GM23248 (cell line): ENCODE measurements at regions not wholly inside any gene's neighbourhood (a gene's known extent, or its start where the extent isn't known, plus 50 kb on each side); places are given as distances from the start of the nearest gene placed in this dataset.

Experiments
- EZH2 ChIP-seq: fragments of 200-600 bp; sonication (generic); IDR thresholded peaks from 2 replicates; pipeline ENCODE4 v1.6.1; 2018; ENCODE audit warnings: antibody characterized with exemption, mild to moderate bottlenecking; ENCODE audit not compliant: insufficient read depth, poor library complexity, severe bottlenecking
- EZH2phosphoT487 ChIP-seq: fragments of 200-600 bp; sonication (generic); IDR thresholded peaks from 2 replicates; pipeline ENCODE4 v1.6.1; 2018; ENCODE audit warnings: antibody characterized with exemption, moderate library complexity, mild to moderate bottlenecking, low read depth; ENCODE audit not compliant: insufficient read depth

DNA sequence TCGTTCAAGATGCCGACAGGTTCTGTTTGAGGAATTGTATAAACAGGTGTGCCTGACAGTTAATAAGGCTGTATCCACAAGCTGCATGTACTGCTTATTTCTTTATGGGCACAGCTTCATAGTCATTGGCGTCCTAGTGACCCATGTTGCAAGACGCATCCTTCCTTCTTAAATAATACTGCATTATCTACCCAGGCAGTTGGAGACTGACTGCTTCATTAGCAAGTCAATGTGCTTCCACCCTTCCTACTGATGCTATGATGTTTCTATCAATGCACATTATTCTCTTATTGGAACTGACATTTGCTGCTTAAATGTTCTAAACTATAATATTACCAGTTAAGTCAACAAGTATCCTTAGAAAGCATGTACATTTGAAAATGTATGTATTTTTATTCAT, 950.0 kb upstream of the MIR17HG start:
- TF ChIP-seq EZH2phosphoT487 (no peak), EZH2 (no peak)
